Mucosa of gallbladder (tissue), 1 donor: ENCODE measurements at regions not wholly inside any gene's neighbourhood (a gene's known extent, or its start where the extent isn't known, plus 50 kb on each side); places are given as distances from the start of the nearest gene placed in this dataset.

Experiments used
- DNase-seq: peaks from one replicate; pipeline ENCODE4 v3.0.0-alpha.2; 2020; ENCODE audit warnings: low spot score
- donor health status: DM: no; HTN: no; CAD: no.

- peak; percentile 50 for DNase-seq
Observed at GRCh38 chr7:25314731-25315267, 86.5 kb upstream of the NPVF start.

- DNase-seq, result no peak
Observed at GRCh38 chr7:25316366-25316765, 88.1 kb upstream of the NPVF start.

GRCh38 chr7:25318047-25318446 is 89.8 kb upstream of the NPVF start:
- no peak for DNase-seq

GRCh38 chr7:25319707-25320106 is 91.4 kb upstream of the NPVF start:
- DNase-seq, result no peak

GRCh38 chr7:25320791-25321190 is 92.5 kb upstream of the NPVF start:
- no peak for DNase-seq

- no peak for DNase-seq
Observed at GRCh38 chr7:25321424-25321823, 93.1 kb upstream of the NPVF start.

- DNase-seq, result no peak
Observed at GRCh38 chr7:25322473-25322872, 94.2 kb upstream of the NPVF start.

- DNase-seq, result no peak
Observed at GRCh38 chr7:25325186-25325757, 97.0 kb upstream of the NPVF start.

- no peak for DNase-seq
Observed at GRCh38 chr7:25326501-25327156, 98.3 kb upstream of the NPVF start.

- no peak for DNase-seq
Observed at GRCh38 chr7:25329815-25330214, 101.5 kb upstream of the NPVF start.

GRCh38 chr7:25333296-25333928 is 105.1 kb upstream of the NPVF start:
- no peak for DNase-seq

GRCh38 chr7:25347360-25348066 is 119.2 kb upstream of the NPVF start:
- DNase-seq, result no peak

GRCh38 chr7:25348104-25348503 is 119.8 kb upstream of the NPVF start:
- DNase-seq, result no peak

- no peak for DNase-seq
Observed at GRCh38 chr7:25349283-25350017, 121.2 kb upstream of the NPVF start.

- DNase-seq, result no peak
Observed at GRCh38 chr7:25350041-25350440, 121.8 kb upstream of the NPVF start.

GRCh38 chr7:25351761-25352160 is 123.5 kb upstream of the NPVF start:
- no peak for DNase-seq

GRCh38 chr7:25353196-25353595 is 124.9 kb upstream of the NPVF start:
- DNase-seq, result no peak

- no peak for DNase-seq
Observed at GRCh38 chr7:25353732-25354131, 125.4 kb upstream of the NPVF start.

- no peak for DNase-seq
Observed at GRCh38 chr7:25356534-25357151, 128.4 kb upstream of the NPVF start.

GRCh38 chr7:25358926-25359325 is 130.6 kb upstream of the NPVF start:
- DNase-seq, result no peak

- DNase-seq, result no peak
Observed at GRCh38 chr7:25359471-25360059, 131.3 kb upstream of the NPVF start.
